Neuronal stem cell (in vitro differentiated cells): ENCODE measurements at regions not wholly inside any gene's neighbourhood (a gene's known extent, or its start where the extent isn't known, plus 50 kb on each side); places are given as distances from the start of the nearest gene placed in this dataset.

Source experiments
- DNase-seq: peaks from one replicate; pipeline ENCODE4 v3.0.0-alpha.2; 2013; ENCODE audit warnings: low spot score
- H2AFZ ChIP-seq: one replicate; pipeline ENCODE4 v1.6.1; 2013; ENCODE audit warnings: mild to moderate bottlenecking, low read length, inconsistent platforms
- H2AK5ac ChIP-seq: 2 replicates; pipeline ENCODE4 v1.6.1; 2013; ENCODE audit warnings: low read depth, mild to moderate bottlenecking, inconsistent platforms, low read length, moderate library complexity, mixed read lengths
- H2BK120ac ChIP-seq: 2 replicates; pipeline ENCODE4 v1.6.1; 2013; ENCODE audit warnings: low read depth, mild to moderate bottlenecking, inconsistent platforms, low read length, moderate library complexity, mixed read lengths
- H2BK12ac ChIP-seq: one replicate; pipeline ENCODE4 v1.6.1; 2013; ENCODE audit warnings: low read length, inconsistent platforms
- H2BK15ac ChIP-seq: 2 replicates; pipeline ENCODE4 v1.6.1; 2013; ENCODE audit warnings: mild to moderate bottlenecking, low read length, inconsistent platforms, mixed read lengths
- H2BK5ac ChIP-seq: one replicate; pipeline ENCODE4 v1.6.1; 2013; ENCODE audit warnings: inconsistent platforms, mild to moderate bottlenecking, low read length, moderate library complexity
- H3K14ac ChIP-seq: one replicate; pipeline ENCODE4 v1.6.1; 2013; ENCODE audit warnings: low read length, inconsistent platforms
- H3K18ac ChIP-seq: 2 replicates; pipeline ENCODE4 v1.6.1; 2013; ENCODE audit warnings: low read length, inconsistent platforms
- H3K23ac ChIP-seq: 2 replicates; pipeline ENCODE4 v1.6.1; 2013; ENCODE audit warnings: low read depth, mild to moderate bottlenecking, mixed read lengths, low read length, inconsistent platforms; ENCODE audit not compliant: poor library complexity
- H3K27ac ChIP-seq: replicated peaks from 3 replicates; pipeline ENCODE4 v1.5.1; 2013; ENCODE audit warnings: low read length, inconsistent platforms
- H3K27me3 ChIP-seq, 3 experiments: 2 replicates each; pipeline ENCODE4 v1.6.1; 2013; ENCODE audit warnings: low read length in 3 of 3, mild to moderate bottlenecking in 2 of 3, inconsistent platforms in 1 of 3, low read depth in 1 of 3, mixed read lengths in 1 of 3, moderate library complexity in 1 of 3; ENCODE audit not compliant: control insufficient read depth in 3 of 3, insufficient read depth in 3 of 3
- H3K36me3 ChIP-seq, 2 donors: replicated peaks in 1 of 2; 2 replicates each; pipeline ENCODE4 v1.6.1; 2013; ENCODE audit warnings: low read length in 2 of 2; ENCODE audit not compliant: control insufficient read depth in 2 of 2, insufficient read depth in 2 of 2
- H3K4ac ChIP-seq: 2 replicates; pipeline ENCODE4 v1.6.1; 2013; ENCODE audit warnings: inconsistent platforms, mild to moderate bottlenecking, low read length, moderate library complexity
- H3K4me1 ChIP-seq, 2 donors: 1 replicate in 1 of 2; 2 replicates in 1 of 2; pipeline ENCODE4 v1.6.1; 2013; ENCODE audit warnings: low read length in 2 of 2, low read depth in 1 of 2; ENCODE audit not compliant: control insufficient read depth in 2 of 2, insufficient read depth in 1 of 2
- H3K4me2 ChIP-seq: one replicate; pipeline ENCODE4 v1.6.1; 2013; ENCODE audit warnings: mild to moderate bottlenecking, low read length, inconsistent platforms; ENCODE audit not compliant: insufficient read depth, poor library complexity, severe bottlenecking
- H3K4me3 ChIP-seq, 2 donors: 2 replicates each; pipeline ENCODE4 v1.5.1; 2013; ENCODE audit warnings: low read length in 2 of 2, mild to moderate bottlenecking in 2 of 2, inconsistent platforms in 1 of 2, moderate library complexity in 1 of 2
- H3K79me1 ChIP-seq: one replicate; pipeline ENCODE4 v1.6.1; 2013; ENCODE audit warnings: low read depth, mild to moderate bottlenecking, inconsistent platforms, low read length, moderate library complexity
- H3K9ac ChIP-seq: one replicate; pipeline ENCODE4 v1.6.1; 2013; ENCODE audit warnings: mild to moderate bottlenecking, low read depth, low read length, inconsistent platforms; ENCODE audit not compliant: poor library complexity
- H3K9me3 ChIP-seq, 2 donors: replicated peaks in 1 of 2; 2 replicates each; pipeline versions ENCODE3 to v1.6.1; 2013; ENCODE audit warnings: low read length in 2 of 2, mild to moderate bottlenecking in 2 of 2, inconsistent platforms in 1 of 2, low read depth in 1 of 2, mixed read lengths in 1 of 2, moderate library complexity in 1 of 2; ENCODE audit not compliant: control insufficient read depth in 2 of 2, insufficient read depth in 1 of 2
- H4K8ac ChIP-seq: one replicate; pipeline ENCODE4 v1.6.1; 2013; ENCODE audit warnings: low read depth, mild to moderate bottlenecking, inconsistent platforms, low read length, moderate library complexity
- H4K91ac ChIP-seq: one replicate; pipeline ENCODE4 v1.6.1; 2013; ENCODE audit warnings: low read length, low read depth, mild to moderate bottlenecking, inconsistent platforms; ENCODE audit not compliant: poor library complexity
- WGBS, 2 donors: extraction: QIAGEN DNeasy Blood & Tissue Kit; methylation state at CpG; one replicate each; pipeline ENCODE4 v1.1.7; 2013; ENCODE audit warnings: missing lambda C conversion rate in 2 of 2, mixed read lengths in 1 of 2; ENCODE audit not compliant: insufficient read length in 2 of 2, insufficient replicate concordance in 1 of 2; ENCODE audit errors: extremely low coverage in 2 of 2; 5-methylcytosine and 5-hydroxymethylcytosine counted together

DNA sequence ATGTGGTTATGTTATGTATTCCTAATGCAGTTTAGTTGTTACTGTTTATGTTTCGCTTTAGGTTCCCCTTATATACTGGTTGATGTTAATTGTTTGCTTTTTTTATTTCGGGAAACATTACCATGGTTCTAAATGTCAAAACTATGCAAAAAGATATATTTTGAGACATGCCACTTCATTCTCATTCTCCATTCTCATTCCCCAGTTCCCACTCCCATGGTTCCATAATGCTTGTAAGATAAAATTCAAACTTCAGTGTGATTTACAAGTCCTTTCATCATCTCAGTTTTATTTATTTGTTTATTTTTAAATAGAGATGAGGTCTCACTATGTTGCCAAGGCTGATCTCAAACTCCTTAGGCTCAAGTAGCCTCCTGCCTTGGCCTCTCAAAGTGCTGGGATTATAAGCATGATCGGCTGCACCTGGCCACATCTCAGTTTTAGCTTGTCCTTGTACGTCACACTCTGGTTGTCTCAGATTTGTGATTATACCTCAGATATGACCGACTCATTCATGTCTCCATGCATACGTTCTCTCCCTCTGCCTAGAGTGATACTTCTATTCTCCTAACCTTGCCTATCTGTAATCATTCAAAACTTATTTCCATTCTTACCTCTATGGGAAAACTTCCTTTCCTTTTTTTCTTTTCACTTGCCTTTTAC, 407.8 kb upstream of the RGS6 start:
- Histone ChIP-seq H3K36me3 (no peaks in the 10 kb centered on the region), H3K4me2 (no peak overlapping the region), H2BK120ac (no peak overlapping the region), H3K79me1 (no peaks in the 10 kb centered on the region), H2AK5ac (no peak overlapping the region), H3K18ac (no peak overlapping the region), H3K27ac (no peak overlapping the region), H2BK15ac (no peak overlapping the region), H2AFZ (no peak overlapping the region), H4K8ac (no peak overlapping the region), H3K14ac (no peak overlapping the region), H4K91ac (no peak overlapping the region), H2BK5ac (no peak overlapping the region), H3K9me3 (no peaks in the 10 kb centered on the region), H3K4me3 (no peak overlapping the region), H3K23ac (no peak overlapping the region), H3K4me1 (peaks cover 0 to 2% of the 10 kb centered on the region in 2 donors), H3K27me3 (no peaks in the 10 kb centered on the region), H2BK12ac (no peak overlapping the region), H3K4ac (no peak overlapping the region), H3K9ac (no peak overlapping the region)
- no CpG with 5 or more reads among the region's 6 CpGs for WGBS, 2 donors
- no peak for DNase-seq

DNA sequence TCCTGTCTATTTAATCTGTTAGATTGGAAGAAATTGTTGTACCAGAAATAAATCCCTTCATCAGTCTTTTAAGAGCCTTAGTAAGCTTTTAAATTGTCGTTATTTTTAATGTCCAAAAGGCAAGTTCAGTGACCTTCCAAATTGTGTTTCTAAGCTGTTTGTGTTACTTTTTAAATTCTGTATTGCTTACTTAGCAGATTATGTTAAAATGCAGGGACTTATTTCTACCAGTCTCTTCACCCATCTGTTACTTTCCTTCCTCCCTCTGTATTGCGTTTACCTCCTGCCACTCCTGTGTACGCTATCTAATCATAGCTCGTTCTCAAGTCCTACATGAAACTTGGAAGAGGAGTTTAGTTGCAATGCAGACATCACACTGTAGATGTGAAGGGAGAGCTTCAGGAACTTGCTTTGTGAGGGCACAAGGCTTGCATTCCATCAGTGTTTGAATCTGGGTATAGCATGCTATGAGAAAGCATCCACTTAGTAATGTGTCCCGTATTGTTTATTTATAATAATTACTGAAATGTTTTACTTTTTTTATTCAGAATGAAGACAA, 406.5 kb upstream of the RGS6 start:
- Histone ChIP-seq H4K91ac (no peak overlapping the region), H2AK5ac (no peak overlapping the region), H2AFZ (no peak overlapping the region), H2BK120ac (no peak overlapping the region), H3K4me3 (no peak overlapping the region), H3K18ac (no peak overlapping the region), H3K36me3 (peaks cover 2 to 6% of the 10 kb centered on the region in 2 donors), H3K9me3 (no peaks in the 10 kb centered on the region), H3K4me2 (no peak overlapping the region), H3K27me3 (no peaks in the 10 kb centered on the region), H3K14ac (no peak overlapping the region), H3K79me1 (no peaks in the 10 kb centered on the region), H3K4ac (no peak overlapping the region), H4K8ac (no peak overlapping the region), H3K27ac (no peak overlapping the region), H3K23ac (no peak overlapping the region), H2BK5ac (no peak overlapping the region), H3K9ac (no peak overlapping the region), H3K4me1 (peaks cover 0 to 2% of the 10 kb centered on the region in 2 donors), H2BK12ac (no peak overlapping the region), H2BK15ac (no peak overlapping the region)
- WGBS, 2 donors = no CpG with 5 or more reads among the region's 5 CpGs
- no peak for DNase-seq

DNA sequence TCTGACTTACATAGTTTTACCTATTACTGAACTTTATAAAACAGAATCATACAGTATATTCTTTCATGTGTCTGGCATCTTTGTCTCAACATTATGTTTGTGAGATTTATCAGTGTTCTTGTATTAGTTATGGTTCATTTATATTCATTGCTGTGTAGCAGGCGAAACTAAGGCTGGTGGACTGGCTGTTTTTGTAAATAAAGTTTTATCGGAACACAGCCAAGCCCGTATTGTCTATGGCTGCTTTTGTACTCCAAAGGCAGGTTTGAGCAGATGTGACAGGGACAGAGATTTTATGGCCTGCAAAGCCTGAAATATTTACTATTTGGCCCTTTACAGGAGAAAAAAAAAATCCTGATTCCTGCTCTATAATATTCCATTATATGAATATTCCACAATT, 405.8 kb upstream of the RGS6 start:
- no peak for DNase-seq
- H2AFZ ChIP-seq = no peak overlapping the region
- no CpG with 5 or more reads among the region's 3 CpGs for WGBS, 2 donors

DNA sequence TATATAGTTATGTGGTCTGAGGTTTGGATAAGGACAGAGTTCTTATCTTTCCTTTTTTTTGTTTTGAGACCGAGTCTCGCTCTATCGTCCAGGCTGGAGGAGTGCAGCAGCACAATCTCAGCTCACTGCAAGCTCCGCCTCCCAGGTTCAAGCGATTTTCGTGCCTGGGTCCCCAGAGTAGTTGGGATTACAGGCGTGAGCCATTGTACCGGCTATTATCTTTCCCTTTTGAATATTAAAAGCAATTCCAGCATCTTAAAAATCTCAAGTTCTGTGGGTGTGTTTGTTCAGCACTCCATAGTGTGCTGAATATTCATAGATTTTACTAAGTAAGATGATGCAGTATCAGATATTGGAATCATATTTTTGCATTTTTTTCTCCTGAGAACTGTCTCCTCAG, 404.4 kb upstream of the RGS6 start:
- Histone ChIP-seq H3K4me1 (peaks cover 3 to 6% of the 10 kb centered on the region in 2 donors), H3K9me3 (no peaks in the 10 kb centered on the region), H2AFZ (no peak overlapping the region), H4K91ac (no peak overlapping the region), H2BK120ac (no peak overlapping the region), H3K4me3 (no peak overlapping the region), H2BK5ac (no peak overlapping the region), H3K4me2 (no peak overlapping the region), H3K79me1 (no peaks in the 10 kb centered on the region), H3K36me3 (peaks cover 2 to 6% of the 10 kb centered on the region in 2 donors), H2BK12ac (no peak overlapping the region), H4K8ac (no peak overlapping the region), H3K18ac (no peak overlapping the region), H3K27ac (no peak overlapping the region), H3K14ac (no peak overlapping the region), H2BK15ac (no peak overlapping the region), H3K4ac (no peak overlapping the region), H3K23ac (no peak overlapping the region), H2AK5ac (no peak overlapping the region), H3K9ac (no peak overlapping the region), H3K27me3 (no peaks in the 10 kb centered on the region)
- DNase-seq = no peak
- WGBS, 2 donors = no CpG with 5 or more reads among the region's 8 CpGs

More for the DNA sequence above, 405.8 kb upstream of the RGS6 start:
- Histone ChIP-seq H2BK12ac (no peak overlapping the region), H3K23ac (no peak overlapping the region), H4K91ac (no peak overlapping the region), H2BK5ac (no peak overlapping the region), H3K4me3 (no peak overlapping the region), H3K4me1 (peaks cover 0 to 2% of the 10 kb centered on the region in 2 donors), H2BK120ac (no peak overlapping the region), H3K27ac (no peak overlapping the region), H3K9ac (no peak overlapping the region), H3K9me3 (no peaks in the 10 kb centered on the region), H3K27me3 (no peaks in the 10 kb centered on the region), H2AK5ac (no peak overlapping the region), H3K18ac (no peak overlapping the region), H3K4me2 (no peak overlapping the region), H3K4ac (no peak overlapping the region), H2BK15ac (no peak overlapping the region), H4K8ac (no peak overlapping the region), H3K36me3 (peaks cover 2 to 6% of the 10 kb centered on the region in 2 donors), H3K14ac (no peak overlapping the region), H3K79me1 (no peaks in the 10 kb centered on the region)
